Hematopoietic multipotent progenitor cell (in vitro differentiated cells): ENCODE measurements at regions not wholly inside any gene's neighbourhood (a gene's known extent, or its start where the extent isn't known, plus 50 kb on each side); places are given as distances from the start of the nearest gene placed in this dataset.
"Not testable (repeated sequence)": the region's sequence is repeated elsewhere in the genome, so short reads cannot be mapped to it uniquely, and the experiment has no call there.

Experiments used
- DNase-seq, 3 donors: peaks; one replicate each; pipeline ENCODE4 v3.0.0-alpha.2; 2011 to 2015; ENCODE audit warnings: low read depth in 2 of 3, low spot score in 2 of 3

- not testable (repeated sequence) for DNase-seq
Measured at GRCh38 chr4:164262508-164262907, 491.4 kb upstream of the SMIM31 start.

GRCh38 chr4:164277414-164277813, 476.5 kb upstream of the SMIM31 start:
- DNase-seq: not testable (repeated sequence)

- no peak for DNase-seq
Measured at GRCh38 chr4:164287173-164287572, 466.8 kb upstream of the SMIM31 start.

GRCh38 chr4:164288578-164288977, 465.4 kb upstream of the SMIM31 start:
- DNase-seq: no peak

GRCh38 chr4:164293203-164293602, 460.7 kb upstream of the SMIM31 start:
- no peak for DNase-seq

- DNase-seq: no peak
Measured at GRCh38 chr4:164293743-164294142, 460.2 kb upstream of the SMIM31 start.

GRCh38 chr4:164301430-164301829, 452.5 kb upstream of the SMIM31 start:
- no peak for DNase-seq

GRCh38 chr4:164304101-164304639, 449.8 kb upstream of the SMIM31 start:
- no peak for DNase-seq

- no peak for DNase-seq
Measured at GRCh38 chr4:164304861-164305260, 449.1 kb upstream of the SMIM31 start.

- DNase-seq: no peak
Measured at GRCh38 chr4:164307262-164307661, 446.7 kb upstream of the SMIM31 start.

GRCh38 chr4:164312671-164313070, 441.3 kb upstream of the SMIM31 start:
- no peak for DNase-seq

- no peak for DNase-seq
Measured at GRCh38 chr4:164313853-164314252, 440.1 kb upstream of the SMIM31 start.

- DNase-seq: no peak
Measured at GRCh38 chr4:164318350-164318749, 435.6 kb upstream of the SMIM31 start.

GRCh38 chr4:164319688-164320087, 434.2 kb upstream of the SMIM31 start:
- DNase-seq: no peak

- no peak for DNase-seq
Measured at GRCh38 chr4:164320847-164321246, 433.1 kb upstream of the SMIM31 start.

GRCh38 chr4:164326056-164326455, 427.9 kb upstream of the SMIM31 start:
- no peak for DNase-seq

GRCh38 chr4:164337219-164337944, 416.5 kb upstream of the SMIM31 start:
- no peak for DNase-seq

- no peak for DNase-seq
Measured at GRCh38 chr4:164343472-164343976, 410.4 kb upstream of the SMIM31 start.

- DNase-seq: no peak
Measured at GRCh38 chr4:164345756-164346155, 408.2 kb upstream of the SMIM31 start.

GRCh38 chr4:164350061-164350460, 403.9 kb upstream of the SMIM31 start:
- DNase-seq: no peak

- not testable (repeated sequence) for DNase-seq
Measured at GRCh38 chr4:164350716-164351115, 403.2 kb upstream of the SMIM31 start.

- no peak for DNase-seq
Measured at GRCh38 chr4:164357957-164358356, 396.0 kb upstream of the SMIM31 start.
